ENCODE measurements at regions not wholly inside any gene's neighbourhood (a gene's known extent, or its start where the extent isn't known, plus 50 kb on each side); places are given as distances from the start of the nearest gene placed in this dataset.

DNA sequence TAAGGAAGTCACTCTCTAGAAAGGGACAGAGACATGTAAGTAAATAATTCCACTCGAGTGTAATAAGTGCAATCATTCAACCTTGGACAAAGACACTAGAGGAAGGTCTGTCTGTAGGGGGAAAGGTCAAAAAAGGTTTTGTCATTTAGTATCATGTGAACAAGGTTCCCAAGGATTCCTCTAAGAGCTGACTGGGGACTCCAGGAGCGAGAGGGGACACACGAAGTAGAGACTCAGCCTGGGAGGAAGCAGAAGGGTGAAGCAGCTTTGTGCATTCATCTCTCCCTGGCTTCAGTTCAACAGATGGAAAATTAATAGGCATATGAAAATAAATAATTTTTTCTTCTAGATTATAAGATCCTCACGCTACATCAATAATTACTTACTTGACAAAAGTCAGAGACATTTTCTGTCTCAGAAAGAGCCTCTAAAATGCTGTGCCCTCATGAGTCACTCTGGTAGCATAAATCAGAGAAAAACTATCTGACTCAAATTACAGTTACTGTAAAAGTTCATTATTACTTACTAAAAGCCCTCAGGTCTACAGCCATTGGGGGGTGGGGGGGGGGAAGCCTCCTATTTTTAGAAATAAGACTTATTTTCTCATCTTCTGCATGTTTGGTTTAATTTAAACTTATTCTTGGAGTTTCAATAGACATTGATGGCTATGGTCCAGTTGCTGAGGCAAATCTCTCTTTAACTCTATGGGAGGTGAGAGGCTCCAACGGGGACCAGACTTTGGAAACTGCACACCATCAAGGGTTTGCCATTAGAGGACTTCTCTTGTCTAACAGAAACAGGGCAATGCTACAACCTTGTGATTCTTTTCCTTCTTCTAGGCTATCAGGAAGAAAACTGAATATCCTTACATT lies 275.1 kb upstream of the KLF14 start:
- no peak overlapping the region for H3K4me3 ChIP-seq (ENCODE audit: low read depth, low read length)
- TF ChIP-seq, protein P1, sequence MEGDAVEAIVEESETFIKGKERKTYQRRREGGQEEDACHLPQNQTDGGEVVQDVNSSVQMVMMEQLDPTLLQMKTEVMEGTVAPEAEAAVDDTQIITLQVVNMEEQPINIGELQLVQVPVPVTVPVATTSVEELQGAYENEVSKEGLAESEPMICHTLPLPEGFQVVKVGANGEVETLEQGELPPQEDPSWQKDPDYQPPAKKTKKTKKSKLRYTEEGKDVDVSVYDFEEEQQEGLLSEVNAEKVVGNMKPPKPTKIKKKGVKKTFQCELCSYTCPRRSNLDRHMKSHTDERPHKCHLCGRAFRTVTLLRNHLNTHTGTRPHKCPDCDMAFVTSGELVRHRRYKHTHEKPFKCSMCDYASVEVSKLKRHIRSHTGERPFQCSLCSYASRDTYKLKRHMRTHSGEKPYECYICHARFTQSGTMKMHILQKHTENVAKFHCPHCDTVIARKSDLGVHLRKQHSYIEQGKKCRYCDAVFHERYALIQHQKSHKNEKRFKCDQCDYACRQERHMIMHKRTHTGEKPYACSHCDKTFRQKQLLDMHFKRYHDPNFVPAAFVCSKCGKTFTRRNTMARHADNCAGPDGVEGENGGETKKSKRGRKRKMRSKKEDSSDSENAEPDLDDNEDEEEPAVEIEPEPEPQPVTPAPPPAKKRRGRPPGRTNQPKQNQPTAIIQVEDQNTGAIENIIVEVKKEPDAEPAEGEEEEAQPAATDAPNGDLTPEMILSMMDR (IDR thresholded peaks at IDR 0.05; ENCODE audit: borderline replicate concordance, insufficient read depth, low read depth, low read length): no peak

DNA sequence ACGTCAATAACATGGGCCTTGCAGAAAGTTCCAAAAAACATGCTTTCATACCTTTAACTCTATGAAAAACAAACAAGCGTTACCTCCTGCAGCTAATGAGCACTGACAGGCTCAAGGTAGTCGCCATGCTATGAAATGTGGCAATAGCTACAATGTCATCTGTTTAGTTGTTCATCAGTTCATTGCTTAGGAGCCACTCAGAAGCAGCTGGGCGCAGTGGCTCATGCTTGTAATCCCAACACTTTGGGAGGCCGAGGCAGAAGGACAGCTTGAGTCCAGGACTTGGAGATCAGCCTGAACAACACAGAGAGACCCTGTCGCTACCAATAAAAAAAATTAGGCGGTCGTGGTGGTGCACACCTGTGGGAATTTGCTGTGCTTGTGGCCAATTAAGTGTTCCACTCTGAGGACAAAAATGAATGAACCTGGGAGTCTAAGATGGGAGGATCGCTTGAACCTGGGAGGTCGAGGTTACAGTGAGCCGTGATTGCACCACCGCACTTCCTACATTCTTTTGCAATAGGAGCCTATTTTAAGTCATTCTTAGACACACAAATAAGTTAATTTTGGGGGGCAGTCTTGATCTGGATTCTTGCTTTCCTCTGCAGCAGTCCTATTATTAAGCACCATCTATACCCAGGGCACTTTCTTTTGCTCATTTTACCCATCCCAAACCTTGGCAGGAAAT lies 276.2 kb upstream of the KLF14 start:
- TF ChIP-seq, protein P1 (IDR thresholded peaks at IDR 0.05; ENCODE audit: borderline replicate concordance, insufficient read depth, low read depth, low read length): no peak

DNA sequence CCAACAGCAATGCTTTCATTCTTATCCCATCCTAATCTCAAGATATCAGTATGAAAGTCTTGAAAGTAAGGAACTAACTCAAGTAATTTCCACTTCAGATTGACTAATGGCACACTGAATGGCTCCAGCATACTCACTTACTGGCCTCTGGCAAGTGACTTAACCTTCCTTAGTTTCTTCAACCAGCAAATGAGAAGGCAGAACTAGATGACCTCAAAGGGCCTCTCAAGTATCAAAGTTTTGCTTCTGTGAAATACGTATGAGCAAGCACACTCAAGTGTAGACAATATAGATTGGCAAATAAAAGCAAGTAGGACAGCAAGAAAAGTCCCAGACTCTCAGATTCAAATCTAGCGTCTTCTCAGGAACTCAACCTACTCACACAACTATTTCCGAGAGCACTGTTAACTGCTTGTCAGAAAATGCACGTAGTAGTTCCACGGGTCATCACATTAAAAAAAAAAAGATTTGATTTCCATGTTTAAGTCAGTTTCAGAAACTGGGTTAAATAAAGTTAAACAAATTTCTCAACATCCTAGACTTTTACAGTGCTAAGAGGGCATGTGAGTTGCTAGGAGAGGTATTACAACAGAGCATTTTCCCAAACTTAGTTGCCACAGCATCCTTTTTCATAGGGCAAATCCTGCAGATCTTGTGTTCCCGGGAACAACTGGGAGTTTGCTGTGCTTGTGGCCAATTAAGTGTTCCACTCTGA lies 276.9 kb upstream of the KLF14 start:
- TF ChIP-seq, protein P1 (IDR thresholded peaks at IDR 0.05; ENCODE audit: borderline replicate concordance, insufficient read depth, low read depth, low read length): no peak
- no peak overlapping the region for H3K4me3 ChIP-seq (ENCODE audit: low read depth, low read length)

More for the DNA sequence above, 276.2 kb upstream of the KLF14 start:
- no peak overlapping the region for H3K4me3 ChIP-seq (ENCODE audit: low read depth, low read length)

DNA sequence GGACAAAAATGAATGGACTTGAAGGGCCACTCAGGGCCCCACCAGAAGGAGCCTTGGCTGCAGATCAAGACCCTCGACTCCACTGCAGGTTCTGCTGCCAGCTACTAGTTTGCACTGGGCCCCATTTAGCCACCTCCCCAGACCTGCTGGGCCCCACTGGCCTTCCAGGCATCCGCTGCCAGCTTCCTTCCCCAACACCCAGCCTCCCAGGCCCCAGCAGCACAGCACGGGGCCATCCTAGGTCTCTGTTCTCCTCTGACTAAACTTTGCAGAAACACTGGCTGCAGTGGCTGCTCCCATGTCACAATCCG lies 277.4 kb upstream of the KLF14 start:
- H3K4me3 ChIP-seq (ENCODE audit: low read depth, low read length): no peak overlapping the region
- TF ChIP-seq, protein P1 (IDR thresholded peaks at IDR 0.05; ENCODE audit: borderline replicate concordance, insufficient read depth, low read depth, low read length): no peak

DNA sequence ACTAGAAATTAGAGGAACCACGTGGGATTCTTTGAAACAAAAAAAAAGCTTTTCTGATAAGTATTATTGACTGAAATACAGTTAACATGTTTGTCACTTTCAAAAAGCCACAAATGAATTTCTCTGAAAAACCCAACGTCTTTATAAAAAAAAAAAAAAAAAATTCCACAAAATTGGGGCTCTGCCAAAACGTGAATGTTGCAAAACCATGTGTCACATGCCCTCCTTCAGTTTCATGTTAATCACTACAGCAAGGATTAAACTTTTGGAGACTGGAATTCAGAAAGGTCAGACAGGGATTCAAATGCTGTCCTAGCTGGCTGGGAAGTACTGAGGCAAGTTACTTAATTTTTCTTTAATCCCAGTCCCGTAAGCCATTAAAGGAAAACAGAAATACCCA lies 278.0 kb upstream of the KLF14 start:
- TF ChIP-seq, protein P1 (IDR thresholded peaks at IDR 0.05; ENCODE audit: borderline replicate concordance, insufficient read depth, low read depth, low read length): no peak
- H3K4me3 ChIP-seq (ENCODE audit: low read depth, low read length): no peak overlapping the region

DNA sequence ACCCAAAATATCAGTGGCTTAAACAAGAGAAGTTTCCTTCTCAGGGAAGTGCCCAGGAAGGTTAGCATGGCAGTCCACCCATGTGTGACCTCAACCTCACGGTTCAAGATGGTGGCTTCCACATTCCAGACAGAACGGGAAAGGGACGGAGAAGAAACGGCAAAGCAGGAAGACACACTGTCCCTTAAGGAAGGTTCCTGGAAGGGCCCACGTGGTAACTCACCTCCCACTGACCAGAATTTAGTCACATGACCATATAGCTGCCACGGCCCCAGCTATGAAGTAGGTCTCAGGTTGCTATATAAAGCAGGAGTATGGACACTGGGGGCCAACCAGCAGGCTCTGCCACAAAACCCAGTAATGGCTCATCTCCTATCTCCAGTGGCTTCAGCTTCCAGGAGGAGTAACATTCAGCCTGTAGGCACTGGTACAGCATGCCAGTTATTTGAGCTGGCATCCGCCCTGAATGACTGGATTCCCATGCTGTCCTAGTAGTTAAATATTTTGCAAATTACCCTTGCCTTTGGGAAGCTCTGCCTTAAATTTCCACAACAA lies 278.5 kb upstream of the KLF14 start:
- TF ChIP-seq, protein P1 (IDR thresholded peaks at IDR 0.05; ENCODE audit: borderline replicate concordance, insufficient read depth, low read depth, low read length): no peak
- no peak overlapping the region for H3K4me3 ChIP-seq (ENCODE audit: low read depth, low read length)
